SK-N-SH (cell line): ENCODE measurements at regions not wholly inside any gene's neighbourhood (a gene's known extent, or its start where the extent isn't known, plus 50 kb on each side); places are given as distances from the start of the nearest gene placed in this dataset.

Source experiments
- CTCF ChIA-PET: fragments of 300-600, 350-600 bp; formaldehyde crosslinking; extraction: SDS; loops from one replicate; lab custom pipeline; 2021; lab: Yijun Ruan, JAX
- POLR2A ChIA-PET: fragments of 350-600 bp; sonication (Branson Sonifier 250); formaldehyde crosslinking; extraction: SDS; loops from one replicate; lab custom pipeline; 2020; ENCODE audit warnings: antibody characterized with exemption, inconsistent platforms; lab: Yijun Ruan, JAX
- DNase-seq: peaks from one replicate; pipeline ENCODE4 v3.0.0; 2012
- H2AFZ ChIP-seq: fragments of 200-600 bp; sonication (generic); 2 replicates; pipeline ENCODE4 v1.8.1; 2016; ENCODE audit warnings: antibody characterized with exemption, mild to moderate bottlenecking, low read depth
- H3F3A ChIP-seq: fragments of 200-600 bp; sonication (generic); replicated peaks from 2 replicates; pipeline ENCODE3; 2016; ENCODE audit warnings: antibody characterized with exemption, mild to moderate bottlenecking; ENCODE audit not compliant: insufficient read depth
- H3K27ac ChIP-seq, 2 experiments: fragments of 200-500 bp in 1 of 2; fragments of 200-600 bp in 1 of 2; sonication (Bioruptor generic) in 1 of 2; sonication (generic), shearing (Covaris generic) in 1 of 2; 2 replicates each; pipeline versions ENCODE4 v1.5.1 to v1.6.1; 2014 to 2016; ENCODE audit warnings: low read depth in 2 of 2, inconsistent platforms in 1 of 2, low read length in 1 of 2, mild to moderate bottlenecking in 1 of 2, mixed read lengths in 1 of 2
- H3K27me3 ChIP-seq: fragments of 200-600 bp; sonication (generic), shearing (Covaris generic); 2 replicates; pipeline ENCODE4 v1.6.1; 2016; ENCODE audit warnings: mixed run types; ENCODE audit not compliant: insufficient read depth
- H3K36me3 ChIP-seq, 2 experiments: fragments of 200-500 bp in 1 of 2; fragments of 200-600 bp in 1 of 2; sonication (Bioruptor generic) in 1 of 2; sonication (generic) in 1 of 2; replicated peaks in 1 of 2; 2 replicates each; pipeline versions ENCODE3 to v1.5.1; 2014 to 2016; ENCODE audit warnings: low read length in 1 of 2, mild to moderate bottlenecking in 1 of 2; ENCODE audit not compliant: insufficient read depth in 2 of 2, control insufficient read depth in 1 of 2
- H3K4me1 ChIP-seq, 2 experiments: fragments of 200-500 bp in 1 of 2; fragments of 200-600 bp in 1 of 2; sonication (Bioruptor generic) in 1 of 2; sonication (generic), shearing (Covaris generic) in 1 of 2; 2 replicates each; pipeline versions ENCODE4 v1.5.1 to v1.6.1; 2014 to 2016; ENCODE audit warnings: low read depth in 1 of 2, low read length in 1 of 2, mixed run types in 1 of 2; ENCODE audit not compliant: insufficient read depth in 2 of 2, control insufficient read depth in 1 of 2
- H3K4me2 ChIP-seq: fragments of 200-600 bp; sonication (generic), shearing (Covaris generic); 2 replicates; pipeline ENCODE4 v1.6.1; 2017; ENCODE audit warnings: mixed run types
- H3K4me3 ChIP-seq, 2 experiments: fragments of 200-500 bp in 1 of 2; fragments of 200-600 bp in 1 of 2; sonication (Bioruptor generic) in 1 of 2; sonication (generic), shearing (Covaris generic) in 1 of 2; 2 replicates each; pipeline versions ENCODE4 v1.5.1 to v1.8.1; 2014 to 2016; ENCODE audit warnings: low read depth in 2 of 2, inconsistent platforms in 1 of 2, low read length in 1 of 2, mild to moderate bottlenecking in 1 of 2, mixed read lengths in 1 of 2, moderate library complexity in 1 of 2
- H3K79me2 ChIP-seq: fragments of 200-600 bp; sonication (generic); 2 replicates; pipeline ENCODE4 v1.8.1; 2017; ENCODE audit warnings: mild to moderate bottlenecking; ENCODE audit not compliant: insufficient read depth
- H3K9ac ChIP-seq: fragments of 200-600 bp; sonication (generic); 2 replicates; pipeline ENCODE4 v1.6.1; 2017; ENCODE audit warnings: mixed run types
- H3K9me2 ChIP-seq: fragments of 200-600 bp; sonication (generic); 2 replicates; pipeline ENCODE4 v1.6.1; 2017; ENCODE audit warnings: mixed run types
- H3K9me3 ChIP-seq: fragments of 200-600 bp; sonication (generic); 2 replicates; pipeline ENCODE4 v1.6.1; 2017; ENCODE audit warnings: mixed run types, mild to moderate bottlenecking, moderate library complexity
- H4K20me1 ChIP-seq: fragments of 200-600 bp; sonication (generic); 2 replicates; pipeline ENCODE4 v1.6.1; 2017; ENCODE audit warnings: mild to moderate bottlenecking, mixed run types; ENCODE audit not compliant: insufficient read depth
- EP300 ChIP-seq, 2 experiments: IDR thresholded peaks; 2 replicates each; pipeline versions ENCODE4 v1.4.0 to v1.6.1; 2012; ENCODE audit warnings: borderline replicate concordance in 1 of 2, low read depth in 1 of 2, low read length in 1 of 2
- EZH2phosphoT487 ChIP-seq: fragments of 200-600 bp; sonication (generic); IDR thresholded peaks from 2 replicates; pipeline ENCODE4 v1.6.1; 2017; ENCODE audit warnings: low read depth, mixed run types, mild to moderate bottlenecking, antibody characterized with exemption, moderate library complexity, borderline replicate concordance
- FOXM1 ChIP-seq: IDR thresholded peaks from 2 replicates; pipeline ENCODE4 v1.4.0; 2012; ENCODE audit warnings: low read depth, mild to moderate bottlenecking
- GABPA ChIP-seq: IDR thresholded peaks from 2 replicates; pipeline ENCODE4 v1.4.0; 2012; ENCODE audit warnings: low read depth, mild to moderate bottlenecking
- MEF2A ChIP-seq: IDR thresholded peaks from 2 replicates; pipeline ENCODE4 v1.4.0; 2012; ENCODE audit warnings: low read depth, borderline replicate concordance
- MXI1 ChIP-seq: IDR thresholded peaks from 2 replicates; pipeline ENCODE4 v1.6.1; 2012; ENCODE audit warnings: mild to moderate bottlenecking, low read depth, low read length, improper control_type of control experiment
- NFIC ChIP-seq: IDR thresholded peaks from 2 replicates; pipeline ENCODE4 v1.4.0; 2012; ENCODE audit warnings: borderline replicate concordance
- NRF1 ChIP-seq: IDR thresholded peaks from 2 replicates; pipeline ENCODE4 v1.6.1; 2012; ENCODE audit warnings: low read depth, mild to moderate bottlenecking, low read length
- POLR2AphosphoS5 ChIP-seq: IDR thresholded peaks from 2 replicates; pipeline ENCODE4 v1.6.1; 2012; ENCODE audit warnings: low read depth, low read length
- TAF1 ChIP-seq: IDR thresholded peaks from 2 replicates; pipeline ENCODE4 v1.6.1; 2012; ENCODE audit warnings: low read depth, mild to moderate bottlenecking, low read length, moderate library complexity, borderline replicate concordance
- WGBS: methylation state at CpG from one replicate; pipeline ENCODE4 v1.1.6; 2017; ENCODE audit warnings: low lambda C conversion rate; 5-methylcytosine and 5-hydroxymethylcytosine counted together
- TF ChIP-seq, protein P1 (sequence below): IDR thresholded peaks from 2 replicates; pipeline ENCODE4 v1.4.0; 2012; ENCODE audit warnings: low read depth, borderline replicate concordance
- TF ChIP-seq, protein P2 (sequence below): fragments of 150-350 bp; IDR thresholded peaks from 2 replicates; pipeline ENCODE4 v1.6.1; 2016; ENCODE audit warnings: mild to moderate bottlenecking, low read depth, low read length
- TF ChIP-seq, protein P3 (sequence below): IDR thresholded peaks from 2 replicates; pipeline ENCODE4 v1.4.0; 2012; ENCODE audit warnings: low read depth, borderline replicate concordance
- TF ChIP-seq, protein P4 (sequence below): IDR thresholded peaks from 2 replicates; pipeline ENCODE4 v1.6.1; 2012; ENCODE audit warnings: mild to moderate bottlenecking, low read depth, low read length, moderate library complexity

DNA sequence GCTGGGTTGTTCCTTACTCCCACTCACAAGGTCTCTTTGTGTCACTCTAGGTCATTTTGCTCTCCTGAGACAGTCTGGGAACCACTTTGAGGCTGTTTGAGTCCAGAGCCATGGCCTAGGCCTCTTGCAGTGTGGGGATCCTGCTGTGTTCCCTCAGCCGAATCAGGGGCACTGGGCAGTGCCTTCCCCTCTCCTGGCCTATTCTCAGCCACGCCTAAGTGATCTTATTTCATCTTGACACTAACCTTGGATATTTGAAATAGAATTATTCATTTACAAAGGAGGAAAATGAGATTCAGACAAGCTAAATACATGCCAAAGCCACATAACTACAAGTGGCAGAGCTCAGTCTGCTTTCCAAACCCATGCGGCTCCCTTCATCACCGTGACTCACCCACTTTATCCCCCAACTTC lies 557.2 kb upstream of the TBL1XR1 start:
- no peak overlapping the region for H3K4me2 ChIP-seq

More for the DNA sequence above, 557.2 kb upstream of the TBL1XR1 start:
- CTCF ChIA-PET: interaction anchor here (1.1 kb wide), 2 partner anchors 12 to 24 kb away, joined by 3 to 4 read pairs; no protein-coding TSS in a partner anchor
- Histone ChIP-seq H4K20me1 (no peaks in the 10 kb centered on the region), H3K9me3 (no peaks in the 10 kb centered on the region), H3F3A (peaks cover 4% of the 10 kb centered on the region), H3K4me1 (peaks cover 0 to 36% of the 10 kb centered on the region in 2 experiments; a peak in 3 of 4 replicates), H3K27ac (peak overlapping the region in 1 of 2 experiments; percentile 93; a peak in 2 of 4 replicates), H3K9me2 (no peaks in the 10 kb centered on the region), H3K4me3 (no peak overlapping the region), H2AFZ (no peak overlapping the region), H3K79me2 (no peaks in the 10 kb centered on the region), H3K9ac (no peak overlapping the region), H3K36me3 (no peaks in the 10 kb centered on the region), H3K27me3 (no peaks in the 10 kb centered on the region)
- POLR2A ChIA-PET: no interaction called here
- DNase-seq: no peak
- TF ChIP-seq FOXM1: no peak
- TF ChIP-seq EP300 (IDR thresholded peaks at IDR 0.05; ENCODE audit: borderline replicate concordance in 1 of 2, low read depth in 1 of 2, low read length in 1 of 2): no peak
- no peak for TF ChIP-seq MEF2A
- TF ChIP-seq NRF1: no peak
- TF ChIP-seq, protein P1, sequence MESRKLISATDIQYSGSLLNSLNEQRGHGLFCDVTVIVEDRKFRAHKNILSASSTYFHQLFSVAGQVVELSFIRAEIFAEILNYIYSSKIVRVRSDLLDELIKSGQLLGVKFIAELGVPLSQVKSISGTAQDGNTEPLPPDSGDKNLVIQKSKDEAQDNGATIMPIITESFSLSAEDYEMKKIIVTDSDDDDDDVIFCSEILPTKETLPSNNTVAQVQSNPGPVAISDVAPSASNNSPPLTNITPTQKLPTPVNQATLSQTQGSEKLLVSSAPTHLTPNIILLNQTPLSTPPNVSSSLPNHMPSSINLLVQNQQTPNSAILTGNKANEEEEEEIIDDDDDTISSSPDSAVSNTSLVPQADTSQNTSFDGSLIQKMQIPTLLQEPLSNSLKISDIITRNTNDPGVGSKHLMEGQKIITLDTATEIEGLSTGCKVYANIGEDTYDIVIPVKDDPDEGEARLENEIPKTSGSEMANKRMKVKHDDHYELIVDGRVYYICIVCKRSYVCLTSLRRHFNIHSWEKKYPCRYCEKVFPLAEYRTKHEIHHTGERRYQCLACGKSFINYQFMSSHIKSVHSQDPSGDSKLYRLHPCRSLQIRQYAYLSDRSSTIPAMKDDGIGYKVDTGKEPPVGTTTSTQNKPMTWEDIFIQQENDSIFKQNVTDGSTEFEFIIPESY: no peak
- TF ChIP-seq, protein P2, sequence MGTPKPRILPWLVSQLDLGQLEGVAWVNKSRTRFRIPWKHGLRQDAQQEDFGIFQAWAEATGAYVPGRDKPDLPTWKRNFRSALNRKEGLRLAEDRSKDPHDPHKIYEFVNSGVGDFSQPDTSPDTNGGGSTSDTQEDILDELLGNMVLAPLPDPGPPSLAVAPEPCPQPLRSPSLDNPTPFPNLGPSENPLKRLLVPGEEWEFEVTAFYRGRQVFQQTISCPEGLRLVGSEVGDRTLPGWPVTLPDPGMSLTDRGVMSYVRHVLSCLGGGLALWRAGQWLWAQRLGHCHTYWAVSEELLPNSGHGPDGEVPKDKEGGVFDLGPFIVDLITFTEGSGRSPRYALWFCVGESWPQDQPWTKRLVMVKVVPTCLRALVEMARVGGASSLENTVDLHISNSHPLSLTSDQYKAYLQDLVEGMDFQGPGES: no peak
- TF ChIP-seq, protein P3, sequence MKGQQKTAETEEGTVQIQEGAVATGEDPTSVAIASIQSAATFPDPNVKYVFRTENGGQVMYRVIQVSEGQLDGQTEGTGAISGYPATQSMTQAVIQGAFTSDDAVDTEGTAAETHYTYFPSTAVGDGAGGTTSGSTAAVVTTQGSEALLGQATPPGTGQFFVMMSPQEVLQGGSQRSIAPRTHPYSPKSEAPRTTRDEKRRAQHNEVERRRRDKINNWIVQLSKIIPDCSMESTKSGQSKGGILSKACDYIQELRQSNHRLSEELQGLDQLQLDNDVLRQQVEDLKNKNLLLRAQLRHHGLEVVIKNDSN: no peak
- TF ChIP-seq MXI1: no peak
- TF ChIP-seq POLR2AphosphoS5: no peak
- TF ChIP-seq NFIC: no peak
- TF ChIP-seq TAF1: no peak
- no peak for TF ChIP-seq EZH2phosphoT487
- TF ChIP-seq, protein P4, sequence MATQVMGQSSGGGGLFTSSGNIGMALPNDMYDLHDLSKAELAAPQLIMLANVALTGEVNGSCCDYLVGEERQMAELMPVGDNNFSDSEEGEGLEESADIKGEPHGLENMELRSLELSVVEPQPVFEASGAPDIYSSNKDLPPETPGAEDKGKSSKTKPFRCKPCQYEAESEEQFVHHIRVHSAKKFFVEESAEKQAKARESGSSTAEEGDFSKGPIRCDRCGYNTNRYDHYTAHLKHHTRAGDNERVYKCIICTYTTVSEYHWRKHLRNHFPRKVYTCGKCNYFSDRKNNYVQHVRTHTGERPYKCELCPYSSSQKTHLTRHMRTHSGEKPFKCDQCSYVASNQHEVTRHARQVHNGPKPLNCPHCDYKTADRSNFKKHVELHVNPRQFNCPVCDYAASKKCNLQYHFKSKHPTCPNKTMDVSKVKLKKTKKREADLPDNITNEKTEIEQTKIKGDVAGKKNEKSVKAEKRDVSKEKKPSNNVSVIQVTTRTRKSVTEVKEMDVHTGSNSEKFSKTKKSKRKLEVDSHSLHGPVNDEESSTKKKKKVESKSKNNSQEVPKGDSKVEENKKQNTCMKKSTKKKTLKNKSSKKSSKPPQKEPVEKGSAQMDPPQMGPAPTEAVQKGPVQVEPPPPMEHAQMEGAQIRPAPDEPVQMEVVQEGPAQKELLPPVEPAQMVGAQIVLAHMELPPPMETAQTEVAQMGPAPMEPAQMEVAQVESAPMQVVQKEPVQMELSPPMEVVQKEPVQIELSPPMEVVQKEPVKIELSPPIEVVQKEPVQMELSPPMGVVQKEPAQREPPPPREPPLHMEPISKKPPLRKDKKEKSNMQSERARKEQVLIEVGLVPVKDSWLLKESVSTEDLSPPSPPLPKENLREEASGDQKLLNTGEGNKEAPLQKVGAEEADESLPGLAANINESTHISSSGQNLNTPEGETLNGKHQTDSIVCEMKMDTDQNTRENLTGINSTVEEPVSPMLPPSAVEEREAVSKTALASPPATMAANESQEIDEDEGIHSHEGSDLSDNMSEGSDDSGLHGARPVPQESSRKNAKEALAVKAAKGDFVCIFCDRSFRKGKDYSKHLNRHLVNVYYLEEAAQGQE: no peak
- no peak for TF ChIP-seq GABPA
- WGBS: 94% methylated on average over 4 of the region's 4 CpGs
